ENCODE measurements at regions not wholly inside any gene's neighbourhood (a gene's known extent, or its start where the extent isn't known, plus 50 kb on each side); places are given as distances from the start of the nearest gene placed in this dataset.

DNA sequence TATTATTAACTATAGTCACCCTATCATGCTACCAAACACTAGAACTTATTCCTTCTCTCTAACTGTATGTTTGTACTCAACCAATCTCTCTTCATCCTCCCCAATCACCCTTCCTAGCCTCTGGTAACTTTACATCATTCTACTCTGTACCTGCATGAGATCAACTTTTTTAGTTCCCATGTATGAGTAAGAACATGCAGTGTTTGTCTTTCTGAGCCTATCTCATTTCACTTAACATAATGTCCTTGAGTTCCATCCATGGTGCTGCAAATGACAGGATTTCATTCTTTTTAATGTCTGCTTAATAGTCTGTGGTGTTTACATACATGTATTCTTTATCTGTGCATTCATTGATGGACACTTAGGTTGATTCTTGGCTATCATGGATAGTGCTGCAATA is 108.9 kb upstream of the RFX8 start:
- TF ChIP-seq CTCF (optimal IDR thresholded peaks at IDR 0.05 in 1 of 3, IDR thresholded peaks at IDR 0.05 in 1 of 3, conservative IDR thresholded peaks at IDR 0.05 in 1 of 3; ENCODE audit: extremely low read depth in 1 of 3, insufficient read depth in 2 of 3, low read length in 3 of 3) = no peak
- TF ChIP-seq EZH2 (IDR thresholded peaks at IDR 0.05; ENCODE audit: low read length) = no peak

Measured in keratinocyte (primary cell).